Mucosa of gallbladder (tissue), 1 donor: ENCODE measurements at regions not wholly inside any gene's neighbourhood (a gene's known extent, or its start where the extent isn't known, plus 50 kb on each side); places are given as distances from the start of the nearest gene placed in this dataset.
"Not testable (repeated sequence)": the region's sequence is repeated elsewhere in the genome, so short reads cannot be mapped to it uniquely, and the experiment has no call there.

ENCODE experiments used
- DNase-seq: peaks from one replicate; pipeline ENCODE4 v3.0.0-alpha.2; 2020; ENCODE audit warnings: low spot score
- donor health status: DM: no; HTN: no; CAD: no.

GRCh38 chr6:19608546-19608945 is 228.6 kb upstream of the ID4 start:
- DNase-seq = no peak

- no peak for DNase-seq
These were observed 227.1 kb upstream of the ID4 start for GRCh38 chr6:19609972-19610641.

GRCh38 chr6:19612672-19613466 is 224.3 kb upstream of the ID4 start:
- DNase-seq = not testable (repeated sequence)

- DNase-seq = no peak
These were observed 223.5 kb upstream of the ID4 start for GRCh38 chr6:19613678-19614077.

- DNase-seq = no peak
These were observed 221.1 kb upstream of the ID4 start for GRCh38 chr6:19616022-19616421.

- DNase-seq = no peak
These were observed 204.9 kb upstream of the ID4 start for GRCh38 chr6:19632230-19632629.

GRCh38 chr6:19632786-19633185 is 204.4 kb upstream of the ID4 start:
- DNase-seq = no peak

GRCh38 chr6:19635728-19636127 is 201.4 kb upstream of the ID4 start:
- DNase-seq = no peak

- DNase-seq = no peak
These were observed 200.2 kb upstream of the ID4 start for GRCh38 chr6:19637010-19637409.

- no peak for DNase-seq
These were observed 198.2 kb upstream of the ID4 start for GRCh38 chr6:19638931-19639330.

GRCh38 chr6:19643287-19643686 is 193.9 kb upstream of the ID4 start:
- DNase-seq = no peak

- DNase-seq = no peak
These were observed 193.5 kb upstream of the ID4 start for GRCh38 chr6:19643713-19644112.

- DNase-seq = no peak
These were observed 181.4 kb upstream of the ID4 start for GRCh38 chr6:19655744-19656143.

- DNase-seq = no peak
These were observed 176.9 kb upstream of the ID4 start for GRCh38 chr6:19660123-19660910.

- DNase-seq = no peak
These were observed 174.3 kb upstream of the ID4 start for GRCh38 chr6:19662911-19663310.

GRCh38 chr6:19663479-19663878 is 173.7 kb upstream of the ID4 start:
- no peak for DNase-seq

- DNase-seq = no peak
These were observed 173.1 kb upstream of the ID4 start for GRCh38 chr6:19664050-19664449.

GRCh38 chr6:19664878-19665612 is 172.1 kb upstream of the ID4 start:
- no peak for DNase-seq

- DNase-seq = no peak
These were observed 171.6 kb upstream of the ID4 start for GRCh38 chr6:19665613-19665909.

- no peak for DNase-seq
These were observed 168.5 kb upstream of the ID4 start for GRCh38 chr6:19668710-19669109.

- no peak for DNase-seq
These were observed 168.0 kb upstream of the ID4 start for GRCh38 chr6:19669206-19669605.

GRCh38 chr6:19682859-19683258 is 154.3 kb upstream of the ID4 start:
- DNase-seq = no peak
